Astrocyte (in vitro differentiated cells and primary cell): ENCODE measurements at regions not wholly inside any gene's neighbourhood (a gene's known extent, or its start where the extent isn't known, plus 50 kb on each side); places are given as distances from the start of the nearest gene placed in this dataset.

Source experiments
- DNase-seq: peaks from one replicate; pipeline ENCODE4 v3.0.0-alpha.2; 2010; ENCODE audit warnings: low read depth
- FAIRE-seq: peaks from 2 replicates; lab custom pipeline; 2011; peaks lifted over from hg19 to GRCh38; lab: Jason Lieb, UNC
- H2AFZ ChIP-seq: 2 replicates; pipeline ENCODE4 v1.6.0; 2012; ENCODE audit warnings: low read depth, low read length, inconsistent platforms
- H3K27ac ChIP-seq: 2 replicates; pipeline ENCODE4 v1.5.1; 2011; ENCODE audit warnings: low read depth, low read length, inconsistent platforms
- H3K27me3 ChIP-seq: 2 replicates; pipeline ENCODE4 v1.6.0; 2011; ENCODE audit warnings: low read length, inconsistent platforms; ENCODE audit not compliant: insufficient read depth
- H3K36me3 ChIP-seq: 2 replicates; pipeline ENCODE4 v1.5.1; 2011; ENCODE audit warnings: low read length, inconsistent platforms; ENCODE audit not compliant: insufficient read depth
- H3K4me1 ChIP-seq: 2 replicates; pipeline ENCODE4 v1.5.1; 2011; ENCODE audit warnings: low read length, inconsistent platforms; ENCODE audit not compliant: insufficient read depth
- H3K4me2 ChIP-seq: 2 replicates; pipeline ENCODE4 v1.6.0; 2012; ENCODE audit warnings: low read length, inconsistent platforms
- H3K4me3 ChIP-seq: 2 replicates; pipeline ENCODE4 v1.5.1; 2011; ENCODE audit warnings: low read depth, mild to moderate bottlenecking, low read length, inconsistent platforms; ENCODE audit not compliant: insufficient read depth
- H3K79me2 ChIP-seq: 2 replicates; pipeline ENCODE4 v1.6.0; 2012; ENCODE audit warnings: mild to moderate bottlenecking, low read length, inconsistent platforms; ENCODE audit not compliant: insufficient read depth
- H3K9ac ChIP-seq: 2 replicates; pipeline ENCODE4 v1.6.0; 2012; ENCODE audit warnings: mild to moderate bottlenecking, low read length, inconsistent platforms
- H3K9me3 ChIP-seq: 2 replicates; pipeline ENCODE4 v1.5.1; 2012; ENCODE audit warnings: low read depth, mild to moderate bottlenecking, low read length, inconsistent platforms; ENCODE audit not compliant: insufficient read depth
- H4K20me1 ChIP-seq: 2 replicates; pipeline ENCODE4 v1.6.0; 2012; ENCODE audit warnings: low read length, inconsistent platforms; ENCODE audit not compliant: insufficient read depth
- H3K27ac Mint-ChIP-seq: one replicate; pipeline ENCODE4 v1.8.0; 2021; ENCODE audit warnings: mild to moderate bottlenecking, mixed read lengths; ENCODE audit not compliant: unreplicated experiment
- H3K27me3 Mint-ChIP-seq: one replicate; pipeline ENCODE4 v1.8.0; 2021; ENCODE audit warnings: low read depth, mixed read lengths; ENCODE audit not compliant: unreplicated experiment
- H3K36me3 Mint-ChIP-seq: one replicate; pipeline ENCODE4 v1.8.0; 2021; ENCODE audit warnings: low read depth, mixed read lengths; ENCODE audit not compliant: unreplicated experiment
- H3K4me1 Mint-ChIP-seq: one replicate; pipeline ENCODE4 v1.8.0; 2021; ENCODE audit warnings: low read depth, mixed read lengths; ENCODE audit not compliant: unreplicated experiment
- H3K4me3 Mint-ChIP-seq: one replicate; pipeline ENCODE4 v1.8.0; 2021; ENCODE audit warnings: mild to moderate bottlenecking, moderate library complexity, mixed read lengths; ENCODE audit not compliant: unreplicated experiment
- H3K9me3 Mint-ChIP-seq: one replicate; pipeline ENCODE4 v1.8.0; 2021; ENCODE audit warnings: mild to moderate bottlenecking, mixed read lengths; ENCODE audit not compliant: unreplicated experiment
- CTCF ChIP-seq: IDR thresholded peaks from 2 replicates; pipeline ENCODE4 v1.5.1; 2011; ENCODE audit warnings: low read depth, mild to moderate bottlenecking, inconsistent platforms, low read length, moderate library complexity; ENCODE audit not compliant: insufficient read depth
- EZH2 ChIP-seq: IDR thresholded peaks from 2 replicates; pipeline ENCODE4 v1.6.1; 2012; ENCODE audit warnings: mild to moderate bottlenecking, low read length, inconsistent platforms; ENCODE audit not compliant: insufficient read depth

GRCh38 chr2:18232731-18233438 lies 327.6 kb downstream of the RDH14 start:
- Mint-ChIP-seq H3K36me3 (no peaks in the 10 kb centered on the region), H3K9me3 (no peaks in the 10 kb centered on the region)
- FAIRE-seq, result no peak

GRCh38 chr2:18230668-18231067 lies 329.8 kb downstream of the RDH14 start:
- DNase-seq, result no peak
- H3K27me3 Mint-ChIP-seq, result no peaks in the 10 kb centered on the region
- no peak overlapping the region for H2AFZ ChIP-seq

More at GRCh38 chr2:18232731-18233438, 327.6 kb downstream of the RDH14 start:
- H3K4me1 ChIP-seq, result no peaks in the 10 kb centered on the region
- H3K27ac ChIP-seq, result no peak overlapping the region
- no peaks in the 10 kb centered on the region for H3K36me3 ChIP-seq
- H3K79me2 ChIP-seq, result no peaks in the 10 kb centered on the region
- no peaks in the 10 kb centered on the region for H4K20me1 ChIP-seq
- no peak overlapping the region for H2AFZ ChIP-seq
- no peak for TF ChIP-seq CTCF
- TF ChIP-seq EZH2, result no peak
- no peaks in the 10 kb centered on the region for H3K9me3 ChIP-seq
- no peaks in the 10 kb centered on the region for H3K27me3 ChIP-seq
- DNase-seq, result peak; percentile 55
- no peaks in the 10 kb centered on the region for H3K27me3 Mint-ChIP-seq
- H3K4me3 ChIP-seq, result no peak overlapping the region
- H3K4me1 Mint-ChIP-seq, result peaks cover 9% of the 10 kb centered on the region
- H3K4me2 ChIP-seq, result no peak overlapping the region
- no peak overlapping the region for H3K4me3 Mint-ChIP-seq
- no peak overlapping the region for H3K9ac ChIP-seq
- H3K27ac Mint-ChIP-seq, result no peak overlapping the region

More at GRCh38 chr2:18230668-18231067, 329.8 kb downstream of the RDH14 start:
- H3K9me3 ChIP-seq, result no peaks in the 10 kb centered on the region
- no peaks in the 10 kb centered on the region for H3K27me3 ChIP-seq
- no peaks in the 10 kb centered on the region for H3K36me3 ChIP-seq
- Mint-ChIP-seq H3K9me3 (no peaks in the 10 kb centered on the region), H3K4me1 (peaks cover 9% of the 10 kb centered on the region), H3K36me3 (no peaks in the 10 kb centered on the region), H3K27ac (no peak overlapping the region), H3K4me3 (no peak overlapping the region)
- no peaks in the 10 kb centered on the region for H3K4me1 ChIP-seq
- no peaks in the 10 kb centered on the region for H3K79me2 ChIP-seq
- TF ChIP-seq EZH2 (no peak), CTCF (no peak)
- no peak for FAIRE-seq
- no peak overlapping the region for H3K27ac ChIP-seq
- no peak overlapping the region for H3K4me2 ChIP-seq
- no peak overlapping the region for H3K4me3 ChIP-seq
- no peaks in the 10 kb centered on the region for H4K20me1 ChIP-seq
- H3K9ac ChIP-seq, result no peak overlapping the region
